ENCODE measurements at regions not wholly inside any gene's neighbourhood (a gene's known extent, or its start where the extent isn't known, plus 50 kb on each side); places are given as distances from the start of the nearest gene placed in this dataset.

DNA sequence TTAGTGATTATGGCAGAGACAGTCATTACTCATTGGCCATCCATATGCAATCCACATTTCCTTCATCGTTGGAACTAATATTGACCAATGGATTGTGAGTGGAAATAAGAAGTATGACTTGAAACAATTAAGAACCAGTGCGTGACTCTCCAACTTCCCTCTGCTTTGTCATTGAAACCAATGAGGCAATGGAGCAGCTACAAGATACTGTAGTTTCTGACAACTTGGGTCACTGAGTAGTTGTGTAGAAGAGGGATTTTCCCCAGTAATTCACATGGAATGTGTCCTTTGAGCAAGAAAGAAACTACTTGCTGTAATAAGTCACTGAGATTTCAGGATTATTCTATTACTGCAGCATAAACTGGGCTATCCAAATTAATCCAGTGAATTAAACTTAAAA lies 785.3 kb upstream of the RIOK2 start:
- no peak for DNase-seq (ENCODE audit: low spot score)
- TF ChIP-seq, protein P1, sequence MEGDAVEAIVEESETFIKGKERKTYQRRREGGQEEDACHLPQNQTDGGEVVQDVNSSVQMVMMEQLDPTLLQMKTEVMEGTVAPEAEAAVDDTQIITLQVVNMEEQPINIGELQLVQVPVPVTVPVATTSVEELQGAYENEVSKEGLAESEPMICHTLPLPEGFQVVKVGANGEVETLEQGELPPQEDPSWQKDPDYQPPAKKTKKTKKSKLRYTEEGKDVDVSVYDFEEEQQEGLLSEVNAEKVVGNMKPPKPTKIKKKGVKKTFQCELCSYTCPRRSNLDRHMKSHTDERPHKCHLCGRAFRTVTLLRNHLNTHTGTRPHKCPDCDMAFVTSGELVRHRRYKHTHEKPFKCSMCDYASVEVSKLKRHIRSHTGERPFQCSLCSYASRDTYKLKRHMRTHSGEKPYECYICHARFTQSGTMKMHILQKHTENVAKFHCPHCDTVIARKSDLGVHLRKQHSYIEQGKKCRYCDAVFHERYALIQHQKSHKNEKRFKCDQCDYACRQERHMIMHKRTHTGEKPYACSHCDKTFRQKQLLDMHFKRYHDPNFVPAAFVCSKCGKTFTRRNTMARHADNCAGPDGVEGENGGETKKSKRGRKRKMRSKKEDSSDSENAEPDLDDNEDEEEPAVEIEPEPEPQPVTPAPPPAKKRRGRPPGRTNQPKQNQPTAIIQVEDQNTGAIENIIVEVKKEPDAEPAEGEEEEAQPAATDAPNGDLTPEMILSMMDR (IDR thresholded peaks at IDR 0.05) = no peak
- no peaks in the 10 kb centered on the region for H3K27me3 ChIP-seq

DNA sequence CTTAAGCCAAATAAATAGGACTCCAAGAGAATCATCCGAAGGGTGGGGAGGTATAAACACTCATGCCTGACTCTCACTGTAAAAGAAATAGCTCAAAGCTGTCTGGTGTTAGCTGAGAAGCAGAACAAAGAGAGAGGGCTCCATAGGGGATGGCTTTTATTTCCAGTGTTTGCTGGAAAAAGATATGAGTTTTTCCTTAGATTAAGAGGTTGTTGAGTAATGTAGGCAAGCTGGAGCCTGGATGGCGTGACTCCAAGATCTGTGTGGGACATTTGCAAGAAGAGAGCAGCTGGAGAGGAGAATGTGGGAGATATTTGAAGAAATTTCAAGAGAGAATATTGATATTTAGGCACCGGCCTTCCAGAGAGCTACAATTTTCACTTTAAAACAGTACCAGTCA lies 793.7 kb upstream of the RGMB start:
- Histone ChIP-seq H3K9me3 (no peaks in the 10 kb centered on the region), H3K4me3 (no peak overlapping the region), H3K4me1 (no peaks in the 10 kb centered on the region), H3K27ac (no peak overlapping the region), H3K27me3 (no peaks in the 10 kb centered on the region), H3K36me3 (no peaks in the 10 kb centered on the region)
- TF ChIP-seq, protein P1 (IDR thresholded peaks at IDR 0.05) = no peak
- no peak for DNase-seq (ENCODE audit: low spot score)

More for the DNA sequence above, 785.3 kb upstream of the RIOK2 start:
- H3K4me3 ChIP-seq = no peak overlapping the region
- H3K9me3 ChIP-seq = no peaks in the 10 kb centered on the region
- H3K4me1 ChIP-seq = no peaks in the 10 kb centered on the region
- no peak overlapping the region for H3K27ac ChIP-seq
- H3K36me3 ChIP-seq = no peaks in the 10 kb centered on the region

DNA sequence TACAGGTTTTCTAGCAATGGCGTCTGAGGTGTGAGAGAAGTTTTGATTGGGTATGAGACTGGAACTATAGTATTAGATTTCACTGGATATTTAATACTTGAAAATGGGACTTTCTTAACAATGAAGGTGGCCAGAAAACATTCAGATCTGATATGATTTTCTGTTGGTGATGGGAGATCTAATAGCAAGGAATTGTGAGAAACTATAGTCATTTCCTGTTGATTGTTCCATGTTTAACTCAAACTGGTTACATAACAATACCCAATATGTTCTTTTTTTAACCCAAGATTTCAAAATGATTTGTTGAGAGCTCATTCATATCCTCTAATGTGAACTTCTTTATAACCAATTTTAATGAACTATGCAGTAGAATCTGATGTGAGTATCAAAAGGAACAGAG lies 793.2 kb upstream of the RGMB start:
- Histone ChIP-seq H3K27ac (no peak overlapping the region), H3K36me3 (no peaks in the 10 kb centered on the region), H3K9me3 (no peaks in the 10 kb centered on the region), H3K27me3 (no peaks in the 10 kb centered on the region), H3K4me1 (no peaks in the 10 kb centered on the region), H3K4me3 (no peak overlapping the region)
- TF ChIP-seq, protein P1 (IDR thresholded peaks at IDR 0.05) = no peak
- DNase-seq (ENCODE audit: low spot score) = no peak

DNA sequence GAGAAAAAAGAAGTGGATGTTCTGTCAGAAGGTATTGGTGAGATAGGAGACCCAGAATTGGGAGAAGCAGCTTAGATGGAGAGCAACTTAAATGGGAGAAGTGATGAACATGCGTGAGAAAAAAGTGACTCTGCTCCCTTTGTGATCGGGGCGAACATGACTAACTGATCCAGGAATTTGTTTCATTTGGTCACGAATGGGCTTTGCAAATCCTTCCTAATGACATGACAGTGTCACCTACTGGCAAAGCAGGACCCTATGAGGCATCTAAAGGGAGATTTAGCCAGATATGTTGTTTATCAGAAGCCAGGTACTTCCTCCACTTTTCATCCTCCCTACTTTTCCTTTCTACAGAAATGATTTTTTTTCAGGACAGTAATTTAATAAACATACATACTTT lies 787.4 kb upstream of the RGMB start:
- no peak for DNase-seq (ENCODE audit: low spot score)
- Histone ChIP-seq H3K27me3 (no peaks in the 10 kb centered on the region), H3K36me3 (no peaks in the 10 kb centered on the region), H3K4me1 (no peaks in the 10 kb centered on the region), H3K9me3 (no peaks in the 10 kb centered on the region), H3K4me3 (no peak overlapping the region), H3K27ac (no peak overlapping the region)
- TF ChIP-seq, protein P1 (IDR thresholded peaks at IDR 0.05) = no peak

DNA sequence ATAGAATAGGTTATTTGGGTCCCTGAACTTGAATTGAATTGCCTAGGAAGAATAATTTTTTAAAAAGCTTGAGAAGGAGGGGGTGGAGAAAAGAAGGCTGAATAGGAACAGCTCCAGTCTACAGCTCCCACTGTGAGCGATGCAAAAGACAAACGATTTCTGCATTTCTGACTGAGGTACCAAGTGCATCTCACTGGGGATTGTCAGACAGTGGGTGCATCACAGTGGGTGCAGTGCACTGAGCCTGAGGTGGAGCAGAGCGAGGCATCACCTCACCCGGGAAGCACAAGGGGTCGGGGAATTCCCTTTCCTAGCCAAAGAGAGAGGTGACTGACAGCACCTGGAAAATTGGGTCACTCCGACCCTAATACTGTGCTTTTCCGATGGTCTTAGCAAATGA lies 782.2 kb upstream of the RGMB start:
- DNase-seq (ENCODE audit: low spot score) = no peak
- TF ChIP-seq, protein P1 (IDR thresholded peaks at IDR 0.05) = no peak
- Histone ChIP-seq H3K36me3 (no peaks in the 10 kb centered on the region), H3K4me1 (no peaks in the 10 kb centered on the region), H3K27me3 (no peaks in the 10 kb centered on the region), H3K9me3 (no peaks in the 10 kb centered on the region), H3K4me3 (no peak overlapping the region), H3K27ac (no peak overlapping the region)

DNA sequence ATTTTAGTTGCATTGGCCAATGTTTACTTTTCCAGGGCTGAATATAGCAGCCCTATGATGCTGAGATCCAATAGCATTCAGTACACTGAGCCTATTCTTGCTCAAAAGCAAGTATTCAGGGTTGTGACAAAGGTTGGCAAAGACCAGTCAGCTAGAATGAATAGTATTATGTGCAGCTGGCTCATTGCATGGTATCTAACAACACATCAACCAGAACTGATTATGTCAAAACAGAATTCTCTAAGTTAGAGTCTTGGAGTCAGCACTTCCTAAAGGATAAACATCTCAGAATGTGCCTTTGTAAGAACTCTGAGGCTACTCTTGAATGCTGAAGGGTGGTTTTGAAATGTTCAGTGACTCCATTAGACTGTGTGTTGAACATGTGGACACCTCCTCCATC lies 774.5 kb upstream of the RGMB start:
- H3K27ac ChIP-seq = no peak overlapping the region
- DNase-seq (ENCODE audit: low spot score) = no peak
- no peak overlapping the region for H3K4me3 ChIP-seq
- no peaks in the 10 kb centered on the region for H3K27me3 ChIP-seq
- H3K36me3 ChIP-seq = no peaks in the 10 kb centered on the region
- TF ChIP-seq, protein P1 (IDR thresholded peaks at IDR 0.05) = no peak
- H3K9me3 ChIP-seq = no peaks in the 10 kb centered on the region
- H3K4me1 ChIP-seq = no peaks in the 10 kb centered on the region
